GM19023 (cell line): ENCODE measurements at regions not wholly inside any gene's neighbourhood (a gene's known extent, or its start where the extent isn't known, plus 50 kb on each side); places are given as distances from the start of the nearest gene placed in this dataset.
"Not testable (repeated sequence)": the region's sequence is repeated elsewhere in the genome, so short reads cannot be mapped to it uniquely, and the experiment has no call there.

ENCODE experiments used
- ATAC-seq: cut with Tn5 transposase; IDR thresholded peaks from one replicate; pipeline ENCODE4 v1.9.1; 2021; ENCODE audit warnings: mild to moderate bottlenecking, moderate library complexity; ENCODE audit not compliant: unreplicated experiment

- ATAC-seq: no peak
Observed at GRCh38 chr12:28023156-28023887, 50.8 kb upstream of the PTHLH start.

- no peak for ATAC-seq
Observed at GRCh38 chr12:28024231-28024995, 51.9 kb upstream of the PTHLH start.

- ATAC-seq: no peak
Observed at GRCh38 chr12:28025821-28026505, 53.4 kb upstream of the PTHLH start.

GRCh38 chr12:28026701-28027100 lies 54.2 kb upstream of the PTHLH start:
- no peak for ATAC-seq

GRCh38 chr12:28027328-28027727 lies 54.8 kb upstream of the PTHLH start:
- no peak for ATAC-seq

GRCh38 chr12:28027947-28028724 lies 55.6 kb upstream of the PTHLH start:
- no peak for ATAC-seq

- ATAC-seq: no peak
Observed at GRCh38 chr12:28032811-28033537, 60.4 kb upstream of the PTHLH start.

- no peak for ATAC-seq
Observed at GRCh38 chr12:28033538-28033915, 61.0 kb upstream of the PTHLH start.

- no peak for ATAC-seq
Observed at GRCh38 chr12:28034271-28034670, 61.7 kb upstream of the PTHLH start.

- no peak for ATAC-seq
Observed at GRCh38 chr12:28035500-28035899, 63.0 kb upstream of the PTHLH start.

- no peak for ATAC-seq
Observed at GRCh38 chr12:28036940-28037339, 64.4 kb upstream of the PTHLH start.

GRCh38 chr12:28040246-28040645 lies 67.7 kb upstream of the PTHLH start:
- ATAC-seq: no peak

- not testable (repeated sequence) for ATAC-seq
Observed at GRCh38 chr12:28046600-28046999, 74.1 kb upstream of the PTHLH start.

GRCh38 chr12:28050606-28051005 lies 78.1 kb upstream of the PTHLH start:
- ATAC-seq: no peak

- ATAC-seq: no peak
Observed at GRCh38 chr12:28051516-28052354, 79.2 kb upstream of the PTHLH start.

GRCh38 chr12:28053564-28053963 lies 81.0 kb upstream of the PTHLH start:
- no peak for ATAC-seq

- ATAC-seq: no peak
Observed at GRCh38 chr12:28054583-28054982, 82.0 kb upstream of the PTHLH start.

GRCh38 chr12:28057856-28058615 lies 85.5 kb upstream of the PTHLH start:
- no peak for ATAC-seq

GRCh38 chr12:28059220-28059619 lies 86.7 kb upstream of the PTHLH start:
- ATAC-seq: no peak
